ENCODE measurements at regions not wholly inside any gene's neighbourhood (a gene's known extent, or its start where the extent isn't known, plus 50 kb on each side); places are given as distances from the start of the nearest gene placed in this dataset.

- Histone ChIP-seq H3K79me2 (replicated peaks; ENCODE audit: insufficient read depth) (no peaks in the 10 kb centered on the region), H3K27me3 (ENCODE audit: insufficient read depth) (no peaks in the 10 kb centered on the region), H3K27ac (ENCODE audit: low read depth) (no peak overlapping the region), H3K4me1 (ENCODE audit: insufficient read depth) (no peaks in the 10 kb centered on the region), H4K20me1 (replicated peaks; ENCODE audit: insufficient read depth) (no peaks in the 10 kb centered on the region), H2AFZ (no peak overlapping the region), H3K9me2 (ENCODE audit: insufficient read depth) (no peaks in the 10 kb centered on the region), H3K36me3 (ENCODE audit: insufficient read depth) (no peaks in the 10 kb centered on the region), H3F3A (replicated peaks; ENCODE audit: low read depth) (no peaks in the 10 kb centered on the region), H3K4me3 (no peak overlapping the region), H3K4me2 (no peak overlapping the region)
- DNase-seq (ENCODE audit: low spot score) (no peak), ATAC-seq (no peak)
- H3K27me3 Mint-ChIP-seq (ENCODE audit: insufficient read depth, low read depth, poor library complexity): peaks cover 3% of the 10 kb centered on the region
- H3K27ac Mint-ChIP-seq: no peak overlapping the region
- no peak overlapping the region for H3K4me3 Mint-ChIP-seq
- TF ChIP-seq STAT1 (IDR thresholded peaks at IDR 0.05; ENCODE audit: unreplicated experiment) (no peak), EZH2phosphoT487 (IDR thresholded peaks at IDR 0.05; ENCODE audit: unreplicated experiment) (no peak), JUNB (IDR thresholded peaks at IDR 0.05; ENCODE audit: unreplicated experiment) (no peak)
- TF ChIP-seq, protein P1, sequence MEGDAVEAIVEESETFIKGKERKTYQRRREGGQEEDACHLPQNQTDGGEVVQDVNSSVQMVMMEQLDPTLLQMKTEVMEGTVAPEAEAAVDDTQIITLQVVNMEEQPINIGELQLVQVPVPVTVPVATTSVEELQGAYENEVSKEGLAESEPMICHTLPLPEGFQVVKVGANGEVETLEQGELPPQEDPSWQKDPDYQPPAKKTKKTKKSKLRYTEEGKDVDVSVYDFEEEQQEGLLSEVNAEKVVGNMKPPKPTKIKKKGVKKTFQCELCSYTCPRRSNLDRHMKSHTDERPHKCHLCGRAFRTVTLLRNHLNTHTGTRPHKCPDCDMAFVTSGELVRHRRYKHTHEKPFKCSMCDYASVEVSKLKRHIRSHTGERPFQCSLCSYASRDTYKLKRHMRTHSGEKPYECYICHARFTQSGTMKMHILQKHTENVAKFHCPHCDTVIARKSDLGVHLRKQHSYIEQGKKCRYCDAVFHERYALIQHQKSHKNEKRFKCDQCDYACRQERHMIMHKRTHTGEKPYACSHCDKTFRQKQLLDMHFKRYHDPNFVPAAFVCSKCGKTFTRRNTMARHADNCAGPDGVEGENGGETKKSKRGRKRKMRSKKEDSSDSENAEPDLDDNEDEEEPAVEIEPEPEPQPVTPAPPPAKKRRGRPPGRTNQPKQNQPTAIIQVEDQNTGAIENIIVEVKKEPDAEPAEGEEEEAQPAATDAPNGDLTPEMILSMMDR (conservative IDR thresholded peaks at IDR 0.05; ENCODE audit: low read depth in 2 of 2): no peak
- peaks cover 6% of the 10 kb centered on the region; the same call in 2 of the 3 replicates for H3K9me3 Mint-ChIP-seq
- no peaks in the 10 kb centered on the region; the same call in 2 of the 3 replicates for H3K36me3 Mint-ChIP-seq (ENCODE audit: low read depth)
- H3K4me1 Mint-ChIP-seq: peaks cover 2% of the 10 kb centered on the region; the same call in 1 of the 3 replicates
Measured at GRCh38 chr21:17201741-17202260, 311.0 kb upstream of the CXADR start.

GRCh38 chr21:17214801-17215200 lies 298.0 kb upstream of the CXADR start:
- H3K27ac Mint-ChIP-seq: no peak overlapping the region
- H3K4me3 ChIP-seq: no peak overlapping the region
- no peaks in the 10 kb centered on the region for H3K27me3 ChIP-seq (ENCODE audit: insufficient read depth)
- H3K4me2 ChIP-seq: no peak overlapping the region
- no peaks in the 10 kb centered on the region for H3K36me3 ChIP-seq (ENCODE audit: insufficient read depth)
- 0 out of 2 replicates have a peak overlapping the region, but pooled peaks have one; percentile 70 for H2AFZ ChIP-seq
- ATAC-seq (no peak), DNase-seq (ENCODE audit: low spot score) (no peak)
- H3K27ac ChIP-seq (ENCODE audit: low read depth): no peak overlapping the region
- H3K27me3 Mint-ChIP-seq (ENCODE audit: insufficient read depth, low read depth, poor library complexity): no peaks in the 10 kb centered on the region
- H3K4me1 Mint-ChIP-seq: peaks cover 3% of the 10 kb centered on the region; the same call in 1 of the 3 replicates
- peaks cover 1% of the 10 kb centered on the region; the same call in 1 of the 3 replicates for H3K36me3 Mint-ChIP-seq (ENCODE audit: low read depth)
- H3F3A ChIP-seq (replicated peaks; ENCODE audit: low read depth): no peaks in the 10 kb centered on the region
- H4K20me1 ChIP-seq (replicated peaks; ENCODE audit: insufficient read depth): no peaks in the 10 kb centered on the region
- peaks cover 7% of the 10 kb centered on the region for H3K9me3 Mint-ChIP-seq
- H3K4me1 ChIP-seq (ENCODE audit: insufficient read depth): no peaks in the 10 kb centered on the region
- no peak overlapping the region for H3K4me3 Mint-ChIP-seq
- H3K79me2 ChIP-seq (replicated peaks; ENCODE audit: insufficient read depth): no peaks in the 10 kb centered on the region
- 0 out of 2 replicates have a peak, but pooled peaks cover 3% of the 10 kb centered on the region for H3K9me2 ChIP-seq (ENCODE audit: insufficient read depth)
- TF ChIP-seq, protein P2, sequence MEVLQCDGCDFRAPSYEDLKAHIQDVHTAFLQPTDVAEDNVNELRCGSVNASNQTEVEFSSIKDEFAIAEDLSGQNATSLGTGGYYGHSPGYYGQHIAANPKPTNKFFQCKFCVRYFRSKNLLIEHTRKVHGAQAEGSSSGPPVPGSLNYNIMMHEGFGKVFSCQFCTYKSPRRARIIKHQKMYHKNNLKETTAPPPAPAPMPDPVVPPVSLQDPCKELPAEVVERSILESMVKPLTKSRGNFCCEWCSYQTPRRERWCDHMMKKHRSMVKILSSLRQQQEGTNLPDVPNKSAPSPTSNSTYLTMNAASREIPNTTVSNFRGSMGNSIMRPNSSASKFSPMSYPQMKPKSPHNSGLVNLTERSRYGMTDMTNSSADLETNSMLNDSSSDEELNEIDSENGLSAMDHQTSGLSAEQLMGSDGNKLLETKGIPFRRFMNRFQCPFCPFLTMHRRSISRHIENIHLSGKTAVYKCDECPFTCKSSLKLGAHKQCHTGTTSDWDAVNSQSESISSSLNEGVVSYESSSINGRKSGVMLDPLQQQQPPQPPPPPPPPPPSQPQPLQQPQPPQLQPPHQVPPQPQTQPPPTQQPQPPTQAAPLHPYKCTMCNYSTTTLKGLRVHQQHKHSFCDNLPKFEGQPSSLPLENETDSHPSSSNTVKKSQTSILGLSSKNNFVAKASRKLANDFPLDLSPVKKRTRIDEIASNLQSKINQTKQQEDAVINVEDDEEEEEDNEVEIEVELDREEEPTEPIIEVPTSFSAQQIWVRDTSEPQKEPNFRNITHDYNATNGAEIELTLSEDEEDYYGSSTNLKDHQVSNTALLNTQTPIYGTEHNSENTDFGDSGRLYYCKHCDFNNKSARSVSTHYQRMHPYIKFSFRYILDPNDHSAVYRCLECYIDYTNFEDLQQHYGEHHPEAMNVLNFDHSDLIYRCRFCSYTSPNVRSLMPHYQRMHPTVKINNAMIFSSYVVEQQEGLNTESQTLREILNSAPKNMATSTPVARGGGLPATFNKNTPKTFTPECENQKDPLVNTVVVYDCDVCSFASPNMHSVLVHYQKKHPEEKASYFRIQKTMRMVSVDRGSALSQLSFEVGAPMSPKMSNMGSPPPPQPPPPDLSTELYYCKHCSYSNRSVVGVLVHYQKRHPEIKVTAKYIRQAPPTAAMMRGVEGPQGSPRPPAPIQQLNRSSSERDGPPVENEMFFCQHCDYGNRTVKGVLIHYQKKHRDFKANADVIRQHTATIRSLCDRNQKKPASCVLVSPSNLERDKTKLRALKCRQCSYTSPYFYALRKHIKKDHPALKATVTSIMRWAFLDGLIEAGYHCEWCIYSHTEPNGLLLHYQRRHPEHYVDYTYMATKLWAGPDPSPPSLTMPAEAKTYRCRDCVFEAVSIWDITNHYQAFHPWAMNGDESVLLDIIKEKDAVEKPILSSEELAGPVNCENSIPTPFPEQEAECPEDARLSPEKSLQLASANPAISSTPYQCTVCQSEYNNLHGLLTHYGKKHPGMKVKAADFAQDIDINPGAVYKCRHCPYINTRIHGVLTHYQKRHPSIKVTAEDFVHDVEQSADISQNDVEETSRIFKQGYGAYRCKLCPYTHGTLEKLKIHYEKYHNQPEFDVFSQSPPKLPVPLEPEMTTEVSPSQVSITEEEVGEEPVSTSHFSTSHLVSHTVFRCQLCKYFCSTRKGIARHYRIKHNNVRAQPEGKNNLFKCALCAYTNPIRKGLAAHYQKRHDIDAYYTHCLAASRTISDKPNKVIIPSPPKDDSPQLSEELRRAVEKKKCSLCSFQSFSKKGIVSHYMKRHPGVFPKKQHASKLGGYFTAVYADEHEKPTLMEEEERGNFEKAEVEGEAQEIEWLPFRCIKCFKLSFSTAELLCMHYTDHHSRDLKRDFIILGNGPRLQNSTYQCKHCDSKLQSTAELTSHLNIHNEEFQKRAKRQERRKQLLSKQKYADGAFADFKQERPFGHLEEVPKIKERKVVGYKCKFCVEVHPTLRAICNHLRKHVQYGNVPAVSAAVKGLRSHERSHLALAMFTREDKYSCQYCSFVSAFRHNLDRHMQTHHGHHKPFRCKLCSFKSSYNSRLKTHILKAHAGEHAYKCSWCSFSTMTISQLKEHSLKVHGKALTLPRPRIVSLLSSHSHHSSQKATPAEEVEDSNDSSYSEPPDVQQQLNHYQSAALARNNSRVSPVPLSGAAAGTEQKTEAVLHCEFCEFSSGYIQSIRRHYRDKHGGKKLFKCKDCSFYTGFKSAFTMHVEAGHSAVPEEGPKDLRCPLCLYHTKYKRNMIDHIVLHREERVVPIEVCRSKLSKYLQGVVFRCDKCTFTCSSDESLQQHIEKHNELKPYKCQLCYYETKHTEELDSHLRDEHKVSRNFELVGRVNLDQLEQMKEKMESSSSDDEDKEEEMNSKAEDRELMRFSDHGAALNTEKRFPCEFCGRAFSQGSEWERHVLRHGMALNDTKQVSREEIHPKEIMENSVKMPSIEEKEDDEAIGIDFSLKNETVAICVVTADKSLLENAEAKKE (CRISPR knock-in tag; IDR thresholded peaks at IDR 0.05): no peak
- TF ChIP-seq EZH2 (IDR thresholded peaks at IDR 0.05; ENCODE audit: low read depth, unreplicated experiment): no peak
- TF ChIP-seq NANOG (IDR thresholded peaks at IDR 0.05; ENCODE audit: borderline replicate concordance): no peak
- no peak for TF ChIP-seq STAT1 (IDR thresholded peaks at IDR 0.05; ENCODE audit: unreplicated experiment)
- no peak for TF ChIP-seq JUNB (IDR thresholded peaks at IDR 0.05; ENCODE audit: unreplicated experiment)
- TF ChIP-seq ZNF114 (CRISPR knock-in tag; IDR thresholded peaks at IDR 0.05): no peak
- TF ChIP-seq, protein P1 (conservative IDR thresholded peaks at IDR 0.05; ENCODE audit: low read depth in 2 of 2): no peak
- TF ChIP-seq CREB1 (CRISPR knock-in tag; IDR thresholded peaks at IDR 0.05; ENCODE audit: low read depth): no peak
- no peak for TF ChIP-seq POLR2AphosphoS5 (IDR thresholded peaks at IDR 0.05; ENCODE audit: low read depth)
- TF ChIP-seq EZH2phosphoT487 (IDR thresholded peaks at IDR 0.05; ENCODE audit: unreplicated experiment): no peak

Measured in GM23338 (cell line).